HepG2 (cell line): ENCODE measurements at regions not wholly inside any gene's neighbourhood (a gene's known extent, or its start where the extent isn't known, plus 50 kb on each side); places are given as distances from the start of the nearest gene placed in this dataset.

Experiments used
- HNRNPL ChIP-seq: fragments of 200-400 bp; formaldehyde crosslinking; IDR thresholded peaks from 2 replicates; pipeline ENCODE4 v1.6.1; 2017; ENCODE audit warnings: mild to moderate bottlenecking, low read depth, low read length
- HOXA7 ChIP-seq: sonication (generic); formaldehyde crosslinking; IDR thresholded peaks from 2 replicates; pipeline ENCODE4 v1.8.1; 2022; ENCODE audit warnings: mild to moderate bottlenecking, missing genetic modification reagents, moderate library complexity
- SP5 ChIP-seq: IDR thresholded peaks from 2 replicates; pipeline ENCODE4 v1.6.1; 2016; ENCODE audit warnings: low read depth, borderline replicate concordance
- SUZ12 ChIP-seq: fragments of 150-350 bp; IDR thresholded peaks from 2 replicates; pipeline ENCODE4 v1.6.1; 2014; ENCODE audit warnings: low read depth, low read length
- ZMYM4 ChIP-seq: sonication (generic); formaldehyde crosslinking; IDR thresholded peaks from 2 replicates; pipeline ENCODE4 v1.8.1; 2023; ENCODE audit warnings: mild to moderate bottlenecking, missing genetic modification reagents
- ZNF235 ChIP-seq: sonication (generic); formaldehyde crosslinking; IDR thresholded peaks from 2 replicates; pipeline ENCODE4 v1.8.1; 2023; ENCODE audit warnings: mild to moderate bottlenecking, missing genetic modification reagents, borderline replicate concordance
- ZNF263 ChIP-seq: sonication (generic); formaldehyde crosslinking; IDR thresholded peaks from 2 replicates; pipeline ENCODE4 v1.4.0; 2020; ENCODE audit warnings: missing genetic modification reagents
- ZNF546 ChIP-seq: sonication (generic); formaldehyde crosslinking; conservative IDR thresholded peaks from 2 replicates; pipeline ENCODE4 v1.8.1; 2023; ENCODE audit warnings: mild to moderate bottlenecking, missing genetic modification reagents
- ZNF891 ChIP-seq: sonication (generic); formaldehyde crosslinking; IDR thresholded peaks from 2 replicates; pipeline ENCODE4 v1.5.0; 2020; ENCODE audit warnings: mild to moderate bottlenecking, missing genetic modification reagents
- TF ChIP-seq, protein P1 (sequence below): IDR thresholded peaks from 2 replicates; pipeline ENCODE4 v1.6.1; 2016; ENCODE audit warnings: low read depth
- TF ChIP-seq, protein P2 (sequence below): sonication (generic); formaldehyde crosslinking; IDR thresholded peaks from 2 replicates; pipeline ENCODE4 v1.4.0; 2020; ENCODE audit warnings: missing genetic modification reagents
- TF ChIP-seq, protein P3 (sequence below): sonication (generic); formaldehyde crosslinking; IDR thresholded peaks from 2 replicates; pipeline ENCODE4 v1.5.1; 2020; ENCODE audit warnings: missing genetic modification reagents, mild to moderate bottlenecking, borderline replicate concordance

DNA sequence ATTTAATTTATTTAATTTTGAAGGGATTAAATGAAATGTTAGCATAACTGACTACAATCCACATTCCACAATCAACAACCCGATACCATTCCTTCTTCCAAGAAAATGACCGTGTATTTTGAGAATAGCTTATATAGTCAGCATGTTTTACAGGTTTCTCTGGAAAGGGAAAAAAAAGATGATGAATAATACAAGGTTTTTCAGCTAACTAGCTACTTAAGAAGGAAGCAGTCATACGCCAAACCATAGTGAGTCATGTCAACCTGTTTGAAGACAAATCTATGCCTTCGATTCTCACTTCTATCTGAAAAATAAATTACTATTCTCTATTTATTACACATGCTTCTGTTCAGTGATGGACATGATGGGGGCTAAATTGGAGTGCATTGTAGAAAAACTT lies 258.6 kb downstream of the EFNB2 start (continued):
- TF ChIP-seq, protein P1, sequence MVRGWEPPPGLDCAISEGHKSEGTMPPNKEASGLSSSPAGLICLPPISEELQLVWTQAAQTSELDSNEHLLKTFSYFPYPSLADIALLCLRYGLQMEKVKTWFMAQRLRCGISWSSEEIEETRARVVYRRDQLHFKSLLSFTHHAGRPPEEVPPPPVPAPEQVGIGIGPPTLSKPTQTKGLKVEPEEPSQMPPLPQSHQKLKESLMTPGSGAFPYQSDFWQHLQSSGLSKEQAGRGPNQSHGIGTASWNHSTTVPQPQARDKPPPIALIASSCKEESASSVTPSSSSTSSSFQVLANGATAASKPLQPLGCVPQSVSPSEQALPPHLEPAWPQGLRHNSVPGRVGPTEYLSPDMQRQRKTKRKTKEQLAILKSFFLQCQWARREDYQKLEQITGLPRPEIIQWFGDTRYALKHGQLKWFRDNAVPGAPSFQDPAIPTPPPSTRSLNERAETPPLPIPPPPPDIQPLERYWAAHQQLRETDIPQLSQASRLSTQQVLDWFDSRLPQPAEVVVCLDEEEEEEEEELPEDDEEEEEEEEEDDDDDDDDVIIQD, result no peak
- TF ChIP-seq ZMYM4 (CRISPR knock-in tag) (no peak), HNRNPL (no peak), ZNF546 (CRISPR knock-in tag) (no peak), HOXA7 (CRISPR knock-in tag) (no peak), ZNF235 (CRISPR knock-in tag) (no peak), SUZ12 (no peak), ZNF891 (CRISPR knock-in tag) (no peak), ZNF263 (no peak), SP5 (CRISPR knock-in tag) (no peak)
- TF ChIP-seq, protein P2, sequence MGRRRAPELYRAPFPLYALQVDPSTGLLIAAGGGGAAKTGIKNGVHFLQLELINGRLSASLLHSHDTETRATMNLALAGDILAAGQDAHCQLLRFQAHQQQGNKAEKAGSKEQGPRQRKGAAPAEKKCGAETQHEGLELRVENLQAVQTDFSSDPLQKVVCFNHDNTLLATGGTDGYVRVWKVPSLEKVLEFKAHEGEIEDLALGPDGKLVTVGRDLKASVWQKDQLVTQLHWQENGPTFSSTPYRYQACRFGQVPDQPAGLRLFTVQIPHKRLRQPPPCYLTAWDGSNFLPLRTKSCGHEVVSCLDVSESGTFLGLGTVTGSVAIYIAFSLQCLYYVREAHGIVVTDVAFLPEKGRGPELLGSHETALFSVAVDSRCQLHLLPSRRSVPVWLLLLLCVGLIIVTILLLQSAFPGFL (CRISPR knock-in tag), result no peak
- TF ChIP-seq, protein P3, sequence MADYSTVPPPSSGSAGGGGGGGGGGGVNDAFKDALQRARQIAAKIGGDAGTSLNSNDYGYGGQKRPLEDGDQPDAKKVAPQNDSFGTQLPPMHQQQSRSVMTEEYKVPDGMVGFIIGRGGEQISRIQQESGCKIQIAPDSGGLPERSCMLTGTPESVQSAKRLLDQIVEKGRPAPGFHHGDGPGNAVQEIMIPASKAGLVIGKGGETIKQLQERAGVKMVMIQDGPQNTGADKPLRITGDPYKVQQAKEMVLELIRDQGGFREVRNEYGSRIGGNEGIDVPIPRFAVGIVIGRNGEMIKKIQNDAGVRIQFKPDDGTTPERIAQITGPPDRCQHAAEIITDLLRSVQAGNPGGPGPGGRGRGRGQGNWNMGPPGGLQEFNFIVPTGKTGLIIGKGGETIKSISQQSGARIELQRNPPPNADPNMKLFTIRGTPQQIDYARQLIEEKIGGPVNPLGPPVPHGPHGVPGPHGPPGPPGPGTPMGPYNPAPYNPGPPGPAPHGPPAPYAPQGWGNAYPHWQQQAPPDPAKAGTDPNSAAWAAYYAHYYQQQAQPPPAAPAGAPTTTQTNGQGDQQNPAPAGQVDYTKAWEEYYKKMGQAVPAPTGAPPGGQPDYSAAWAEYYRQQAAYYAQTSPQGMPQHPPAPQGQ (CRISPR knock-in tag), result no peak
- TF ChIP-seq, all 625 proteins: peak for 0
